HG02798 (cell line): ENCODE measurements at regions not wholly inside any gene's neighbourhood (a gene's known extent, or its start where the extent isn't known, plus 50 kb on each side); places are given as distances from the start of the nearest gene placed in this dataset.
"Not testable (repeated sequence)": the region's sequence is repeated elsewhere in the genome, so short reads cannot be mapped to it uniquely, and the experiment has no call there.

ENCODE experiments used
- ATAC-seq: cut with Tn5 transposase; IDR thresholded peaks from one replicate; pipeline ENCODE4 v1.9.1; 2021; ENCODE audit warnings: mild to moderate bottlenecking; ENCODE audit not compliant: unreplicated experiment, poor library complexity

DNA sequence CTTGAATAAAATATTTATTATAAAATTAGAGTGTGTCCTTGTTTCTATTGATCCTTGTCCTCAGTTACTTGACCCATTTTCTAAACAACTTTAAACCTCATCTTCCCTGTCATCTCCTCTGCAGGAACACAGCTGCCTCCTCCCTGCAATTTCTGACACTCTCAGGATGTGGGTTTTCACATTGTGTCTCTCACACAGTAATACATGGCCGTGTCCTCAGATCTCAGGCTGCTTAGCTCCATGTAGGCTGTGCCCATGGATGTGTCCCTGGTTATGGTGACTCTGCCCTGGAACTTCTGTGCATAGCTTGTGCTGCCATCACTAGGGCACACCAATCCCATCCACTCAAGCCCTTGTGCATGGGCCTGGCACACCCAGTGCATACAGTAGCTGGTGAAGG, 577.1 kb downstream of the GOLGA6L6 start:
- ATAC-seq, result not testable (repeated sequence)

DNA sequence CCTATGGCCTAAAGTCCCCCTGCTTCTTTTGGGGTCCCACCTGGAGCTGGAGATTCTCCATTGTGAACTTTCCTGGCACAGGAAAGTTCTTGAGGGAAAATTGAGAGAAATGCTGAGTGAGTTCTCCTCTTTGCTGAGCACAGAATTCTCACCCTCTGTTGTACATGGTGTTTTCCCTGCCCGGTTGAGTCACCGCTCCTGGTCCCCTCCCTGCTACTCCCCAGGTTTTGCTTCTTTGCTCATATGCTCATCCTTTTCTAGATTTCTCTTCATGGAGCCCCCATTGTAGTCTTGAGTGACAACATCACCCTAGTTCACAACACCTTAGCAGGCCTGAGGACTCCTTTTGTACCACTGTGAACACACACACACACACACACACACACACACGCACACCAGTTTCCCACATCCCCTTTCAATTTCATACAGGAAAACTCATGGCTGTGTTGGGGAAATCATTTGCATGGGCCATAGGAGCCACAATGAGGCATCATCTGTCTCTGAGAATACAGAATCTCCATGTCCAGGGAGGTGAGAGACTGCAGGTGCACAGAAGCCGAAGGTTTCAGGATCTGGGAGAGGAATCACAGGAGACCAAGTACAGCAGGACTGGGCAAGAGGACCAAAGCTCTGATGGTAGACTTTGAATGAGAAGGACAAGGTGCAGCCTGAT, 585.3 kb downstream of the GOLGA6L6 start:
- ATAC-seq, result no peak

GRCh38 chr15:19944261-19944888, 597.2 kb downstream of the GOLGA6L6 start:
- ATAC-seq, result no peak

GRCh38 chr15:19943515-19943914, 598.1 kb downstream of the GOLGA6L6 start:
- no peak for ATAC-seq

GRCh38 chr15:19903281-19903680, 638.3 kb downstream of the GOLGA6L6 start:
- ATAC-seq, result not testable (repeated sequence)

GRCh38 chr15:19902388-19902787, 639.2 kb downstream of the GOLGA6L6 start:
- not testable (repeated sequence) for ATAC-seq

DNA sequence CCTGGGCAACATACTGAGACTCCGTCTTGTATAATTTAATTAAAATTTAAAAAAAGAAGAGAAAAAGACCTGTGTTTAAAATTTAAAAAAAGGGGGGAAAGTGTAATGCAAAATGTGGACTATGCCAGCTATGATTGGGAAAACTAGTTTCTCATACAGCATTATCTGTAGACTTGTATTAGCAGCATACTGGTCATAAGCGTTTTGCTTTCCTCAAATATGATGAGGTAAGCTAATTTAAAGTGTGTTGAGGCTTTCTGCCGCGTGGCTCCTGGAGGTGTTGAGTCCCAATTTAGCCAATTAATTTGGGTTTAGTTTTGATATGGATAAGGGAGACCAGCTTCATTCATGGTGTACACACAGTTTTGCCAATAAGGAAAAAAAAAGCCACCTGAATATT, 640.2 kb downstream of the GOLGA6L6 start:
- ATAC-seq, result not testable (repeated sequence)

- ATAC-seq, result no peak
Observed at GRCh38 chr15:19899021-19899824, 642.4 kb downstream of the GOLGA6L6 start.

GRCh38 chr15:19888811-19889210, 652.8 kb downstream of the GOLGA6L6 start:
- ATAC-seq, result not testable (repeated sequence)

GRCh38 chr15:19844061-19844460, 697.5 kb downstream of the GOLGA6L6 start:
- not testable (repeated sequence) for ATAC-seq
